Glutamatergic neuron (in vitro differentiated cells): ENCODE measurements at regions not wholly inside any gene's neighbourhood (a gene's known extent, or its start where the extent isn't known, plus 50 kb on each side); places are given as distances from the start of the nearest gene placed in this dataset.
"Not testable (repeated sequence)": the region's sequence is repeated elsewhere in the genome, so short reads cannot be mapped to it uniquely, and the experiment has no call there.

Experiments
- DNase-seq: peaks from one replicate; pipeline ENCODE4 v3.0.0; 2022
- H3K27ac Mint-ChIP-seq: one replicate; pipeline ENCODE4 v1.8.0; 2020; ENCODE audit warnings: mild to moderate bottlenecking, mixed read lengths, inconsistent platforms; ENCODE audit not compliant: unreplicated experiment
- H3K27me3 Mint-ChIP-seq: one replicate; pipeline ENCODE4 v1.8.0; 2020; ENCODE audit warnings: mild to moderate bottlenecking, moderate library complexity, mixed read lengths, inconsistent platforms; ENCODE audit not compliant: unreplicated experiment
- H3K36me3 Mint-ChIP-seq: one replicate; pipeline ENCODE4 v1.8.0; 2020; ENCODE audit warnings: mild to moderate bottlenecking, mixed read lengths, inconsistent platforms; ENCODE audit not compliant: unreplicated experiment
- H3K4me1 Mint-ChIP-seq: one replicate; pipeline ENCODE4 v1.8.0; 2020; ENCODE audit warnings: mild to moderate bottlenecking, low read depth, mixed read lengths, inconsistent platforms; ENCODE audit not compliant: unreplicated experiment
- H3K4me3 Mint-ChIP-seq: one replicate; pipeline ENCODE4 v1.8.0; 2020; ENCODE audit warnings: mild to moderate bottlenecking, mixed read lengths, inconsistent platforms; ENCODE audit not compliant: unreplicated experiment
- H3K9me3 Mint-ChIP-seq: one replicate; pipeline ENCODE4 v1.8.0; 2020; ENCODE audit warnings: mild to moderate bottlenecking, moderate library complexity, mixed read lengths, inconsistent platforms; ENCODE audit not compliant: unreplicated experiment
- TF ChIP-seq, protein P1 (sequence below): fragments of 200-600 bp; sonication (generic); IDR thresholded peaks from one replicate; pipeline ENCODE4 v1.5.0; 2021; ENCODE audit not compliant: partially characterized antibody, unreplicated experiment

DNA sequence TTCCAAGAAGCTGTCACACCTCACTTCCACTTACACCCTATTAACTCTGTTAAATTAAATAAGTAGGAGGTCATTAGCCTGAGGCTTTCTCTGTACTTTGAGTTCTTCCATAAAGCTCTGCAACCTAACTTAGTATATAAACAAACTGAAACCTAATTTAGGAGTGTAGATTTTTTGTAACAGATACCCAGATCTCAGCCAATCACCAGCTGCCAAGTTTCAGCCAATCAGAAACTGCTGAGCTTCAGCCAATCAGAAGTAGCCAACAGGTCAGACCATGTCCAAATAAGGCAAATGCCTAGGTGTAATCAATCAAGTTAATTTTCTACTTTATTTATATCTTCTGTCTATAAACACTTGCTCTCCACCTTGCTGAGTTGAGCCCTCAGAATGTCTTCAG is 142.7 kb upstream of the SULF2 start:
- Mint-ChIP-seq H3K27ac (no peak overlapping the region), H3K4me1 (peaks cover 7% of the 10 kb centered on the region), H3K27me3 (no peaks in the 10 kb centered on the region), H3K36me3 (peaks cover 4% of the 10 kb centered on the region), H3K9me3 (no peaks in the 10 kb centered on the region), H3K4me3 (no peak overlapping the region)
- TF ChIP-seq, protein P1, sequence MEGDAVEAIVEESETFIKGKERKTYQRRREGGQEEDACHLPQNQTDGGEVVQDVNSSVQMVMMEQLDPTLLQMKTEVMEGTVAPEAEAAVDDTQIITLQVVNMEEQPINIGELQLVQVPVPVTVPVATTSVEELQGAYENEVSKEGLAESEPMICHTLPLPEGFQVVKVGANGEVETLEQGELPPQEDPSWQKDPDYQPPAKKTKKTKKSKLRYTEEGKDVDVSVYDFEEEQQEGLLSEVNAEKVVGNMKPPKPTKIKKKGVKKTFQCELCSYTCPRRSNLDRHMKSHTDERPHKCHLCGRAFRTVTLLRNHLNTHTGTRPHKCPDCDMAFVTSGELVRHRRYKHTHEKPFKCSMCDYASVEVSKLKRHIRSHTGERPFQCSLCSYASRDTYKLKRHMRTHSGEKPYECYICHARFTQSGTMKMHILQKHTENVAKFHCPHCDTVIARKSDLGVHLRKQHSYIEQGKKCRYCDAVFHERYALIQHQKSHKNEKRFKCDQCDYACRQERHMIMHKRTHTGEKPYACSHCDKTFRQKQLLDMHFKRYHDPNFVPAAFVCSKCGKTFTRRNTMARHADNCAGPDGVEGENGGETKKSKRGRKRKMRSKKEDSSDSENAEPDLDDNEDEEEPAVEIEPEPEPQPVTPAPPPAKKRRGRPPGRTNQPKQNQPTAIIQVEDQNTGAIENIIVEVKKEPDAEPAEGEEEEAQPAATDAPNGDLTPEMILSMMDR: no peak
- no peak for DNase-seq

DNA sequence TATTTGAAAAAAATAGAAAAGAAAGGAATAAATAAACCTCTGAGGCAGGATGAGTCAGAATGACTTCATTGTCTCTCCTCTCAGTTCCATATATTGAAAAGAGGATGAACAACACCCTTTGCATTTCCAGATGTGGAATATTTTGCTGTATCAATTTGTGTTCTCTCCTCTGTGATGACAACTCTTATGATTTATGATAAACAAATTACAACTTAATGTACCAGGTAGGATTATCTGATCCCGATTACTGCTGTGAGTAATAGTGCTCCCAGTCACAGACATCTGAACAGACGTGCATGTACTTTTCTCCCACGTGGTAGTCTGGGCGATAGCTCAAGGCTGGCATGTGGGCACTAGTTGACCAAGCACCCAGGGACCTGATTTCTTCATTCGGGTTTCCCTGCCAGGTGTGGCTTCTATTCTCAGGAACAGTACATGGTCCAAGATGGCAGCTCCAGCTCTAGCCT is 142.1 kb upstream of the SULF2 start:
- Mint-ChIP-seq H3K36me3 (peaks cover 4% of the 10 kb centered on the region), H3K27ac (no peak overlapping the region), H3K9me3 (no peaks in the 10 kb centered on the region), H3K4me1 (peaks cover 7% of the 10 kb centered on the region), H3K27me3 (no peaks in the 10 kb centered on the region), H3K4me3 (no peak overlapping the region)
- TF ChIP-seq, protein P1: no peak
- no peak for DNase-seq

DNA sequence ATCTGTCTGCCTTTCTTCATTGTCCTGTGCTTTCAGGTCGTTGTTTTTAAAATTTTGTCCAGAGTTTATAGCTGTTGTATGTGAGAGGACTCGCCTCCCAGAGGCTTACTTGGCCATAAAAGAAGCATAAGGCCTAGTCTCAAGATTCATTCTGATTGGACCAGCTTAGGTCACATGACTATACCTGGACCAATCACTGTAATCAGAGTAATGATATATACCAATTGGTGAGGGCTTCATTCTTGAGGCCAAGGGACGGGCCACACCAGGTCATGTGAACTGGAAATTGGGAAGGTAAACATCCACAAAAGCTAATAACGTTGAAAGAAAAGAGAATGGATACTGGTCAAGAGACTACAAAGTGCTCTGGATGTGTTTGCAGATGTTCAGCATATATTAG is 141.4 kb upstream of the SULF2 start:
- Mint-ChIP-seq H3K36me3 (peaks cover 4% of the 10 kb centered on the region), H3K9me3 (no peaks in the 10 kb centered on the region), H3K4me1 (peaks cover 10% of the 10 kb centered on the region), H3K27ac (no peak overlapping the region), H3K27me3 (no peaks in the 10 kb centered on the region), H3K4me3 (no peak overlapping the region)
- DNase-seq: no peak
- TF ChIP-seq, protein P1: no peak

DNA sequence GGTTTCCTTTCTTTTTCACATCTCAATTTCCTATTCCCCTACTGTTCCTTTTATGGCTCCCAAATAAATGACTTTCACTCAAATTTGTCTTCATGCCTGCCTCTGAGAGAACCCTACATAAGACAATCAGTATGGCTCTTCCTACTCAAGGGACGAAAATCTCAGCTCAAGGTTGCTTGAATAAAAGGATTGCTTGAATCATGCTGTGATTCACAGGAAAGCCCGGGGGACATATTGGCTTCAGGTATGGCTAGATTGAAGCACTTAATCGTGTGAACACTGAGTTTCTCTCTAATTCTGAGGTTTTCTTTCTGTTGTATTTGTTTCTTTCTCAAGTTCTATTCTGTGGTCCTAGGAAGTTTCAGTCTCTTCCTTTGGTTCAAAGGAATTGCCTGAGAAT is 140.3 kb upstream of the SULF2 start:
- no peaks in the 10 kb centered on the region for H3K27me3 Mint-ChIP-seq
- H3K36me3 Mint-ChIP-seq: peaks cover 4% of the 10 kb centered on the region
- H3K4me1 Mint-ChIP-seq: peaks cover 18% of the 10 kb centered on the region
- DNase-seq: no peak
- no peak overlapping the region for H3K4me3 Mint-ChIP-seq
- no peaks in the 10 kb centered on the region for H3K9me3 Mint-ChIP-seq
- no peak overlapping the region for H3K27ac Mint-ChIP-seq
- TF ChIP-seq, protein P1: no peak

DNA sequence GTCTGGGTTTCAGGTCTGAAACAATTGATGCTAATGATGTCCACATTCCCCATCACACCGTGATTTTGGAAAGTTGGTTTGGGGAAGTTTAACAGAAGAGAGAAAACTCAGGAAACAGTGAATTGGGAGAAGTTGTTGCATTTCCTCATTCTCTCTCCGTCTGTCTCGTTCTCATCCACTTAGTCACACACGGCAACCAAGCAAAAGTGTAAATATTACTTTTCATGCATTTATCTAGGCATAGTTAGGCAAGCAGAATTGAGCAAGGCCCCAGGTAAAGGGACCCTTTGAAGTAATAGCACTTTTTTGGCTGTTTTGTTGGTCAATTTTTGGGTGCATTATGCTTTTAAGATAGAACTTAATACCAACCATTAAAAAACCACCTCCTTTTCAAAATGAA is 137.0 kb upstream of the SULF2 start:
- TF ChIP-seq, protein P1: no peak
- DNase-seq: no peak
- H3K4me3 Mint-ChIP-seq: no peak overlapping the region
- H3K27ac Mint-ChIP-seq: no peak overlapping the region
- peaks cover 10% of the 10 kb centered on the region for H3K4me1 Mint-ChIP-seq
- H3K36me3 Mint-ChIP-seq: peaks cover 30% of the 10 kb centered on the region
- H3K27me3 Mint-ChIP-seq: peaks cover 4% of the 10 kb centered on the region
- H3K9me3 Mint-ChIP-seq: peaks cover 5% of the 10 kb centered on the region

DNA sequence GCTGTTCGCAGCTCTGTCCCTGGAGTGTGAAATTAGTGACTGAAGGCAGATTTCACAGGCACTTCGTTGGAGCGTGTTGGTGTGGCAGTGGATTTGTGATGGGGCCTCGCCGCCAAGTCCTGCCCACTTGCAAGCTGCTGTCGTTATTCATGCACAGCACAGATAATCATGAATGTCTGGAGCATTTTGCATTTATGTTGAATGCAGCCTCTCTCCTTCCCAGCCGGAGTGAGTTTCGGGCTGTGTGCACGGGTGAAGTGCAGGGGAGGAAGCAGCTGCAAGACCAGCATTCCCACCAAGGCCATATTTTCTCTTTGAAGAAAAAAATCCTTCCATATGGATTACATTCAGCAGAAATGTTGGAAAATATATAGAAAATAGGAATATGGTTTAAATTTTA is 136.5 kb upstream of the SULF2 start:
- not testable (repeated sequence) for DNase-seq, H3K4me3 Mint-ChIP-seq, H3K27me3 Mint-ChIP-seq, H3K27ac Mint-ChIP-seq, H3K9me3 Mint-ChIP-seq
- H3K36me3 Mint-ChIP-seq: peaks cover 34% of the 10 kb centered on the region
- H3K4me1 Mint-ChIP-seq: peaks cover 10% of the 10 kb centered on the region
